ENCODE measurements at regions not wholly inside any gene's neighbourhood (a gene's known extent, or its start where the extent isn't known, plus 50 kb on each side); places are given as distances from the start of the nearest gene placed in this dataset.

DNA sequence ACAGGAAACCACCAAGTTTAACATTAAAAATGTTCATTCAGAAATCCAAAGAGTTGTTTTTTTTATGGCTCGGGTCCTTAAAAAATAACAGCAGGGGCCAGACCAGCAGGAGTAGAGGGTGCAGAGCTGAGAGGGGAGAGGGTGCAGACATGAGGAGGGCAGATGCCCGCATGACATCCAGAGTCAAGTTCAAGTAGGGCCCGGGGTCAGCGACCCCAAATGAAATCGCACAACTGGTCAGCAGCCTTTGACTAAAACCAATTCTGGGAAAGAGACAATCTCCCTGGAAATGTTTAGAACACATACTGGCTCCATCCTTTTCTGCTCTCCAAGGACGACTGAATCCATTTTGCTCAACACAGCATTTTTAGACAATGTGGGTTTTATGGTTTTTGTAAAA, 297.5 kb downstream of the FGFR2 start:
- no peak for DNase-seq (ENCODE audit: low read depth)

DNA sequence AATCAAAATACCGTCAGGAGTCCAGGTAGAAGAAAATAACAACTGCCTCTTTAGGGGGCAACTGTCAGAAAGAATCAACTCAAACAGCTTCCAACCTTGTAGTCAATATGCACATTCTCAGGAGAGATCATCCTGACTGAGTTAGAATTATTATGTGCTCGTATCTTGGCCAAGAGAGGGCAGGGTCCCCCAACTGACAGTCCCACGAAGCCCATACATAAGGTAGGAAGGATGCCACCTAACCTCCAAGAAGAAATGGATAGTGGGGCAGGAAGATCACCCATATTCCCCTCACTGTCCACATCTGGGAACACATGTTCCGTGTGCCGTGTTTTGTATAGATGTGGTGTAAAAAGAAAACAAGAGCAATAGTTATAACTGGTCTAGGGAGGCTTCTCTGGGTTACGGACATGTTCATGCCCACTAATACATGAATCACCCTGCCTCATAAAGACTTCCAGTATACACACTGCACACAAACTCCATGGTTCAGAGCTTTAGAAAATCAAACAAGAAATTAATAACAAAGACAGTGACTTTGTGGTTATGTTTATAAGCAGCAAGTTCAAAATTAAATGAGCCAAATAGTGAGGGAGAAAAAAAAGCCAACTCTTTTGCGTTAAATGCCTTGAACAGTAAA, 295.6 kb downstream of the FGFR2 start:
- DNase-seq (ENCODE audit: low read depth), result no peak

- no peak for DNase-seq (ENCODE audit: low read depth)
Observed at GRCh38 chr10:121303287-121303890, 294.9 kb downstream of the FGFR2 start.

DNA sequence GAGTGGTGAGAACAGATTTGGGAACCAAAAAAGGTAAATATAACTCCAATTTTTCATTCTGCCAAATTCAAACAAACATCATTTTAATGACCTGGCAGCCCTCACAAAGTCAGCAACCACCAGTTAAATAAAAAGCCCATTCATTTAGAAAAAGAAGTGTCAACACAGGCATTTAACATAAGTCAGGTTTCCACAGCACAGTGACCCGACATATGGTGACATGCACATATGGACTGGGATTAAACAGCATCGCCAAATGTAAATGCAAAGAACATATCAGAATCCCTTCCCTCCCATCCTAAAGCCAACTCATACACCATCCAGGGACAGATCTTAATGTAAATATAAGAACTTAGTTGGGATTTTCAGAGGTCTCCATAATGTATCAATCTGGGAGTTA, 293.2 kb downstream of the FGFR2 start:
- DNase-seq (ENCODE audit: low read depth), result no peak

- no peak for DNase-seq (ENCODE audit: low read depth)
Observed at GRCh38 chr10:121306159-121306673, 292.0 kb downstream of the FGFR2 start.

- DNase-seq (ENCODE audit: low read depth), result no peak
Observed at GRCh38 chr10:121307411-121307980, 290.7 kb downstream of the FGFR2 start.

GRCh38 chr10:121308020-121308419, 290.2 kb downstream of the FGFR2 start:
- DNase-seq (ENCODE audit: low read depth), result no peak

DNA sequence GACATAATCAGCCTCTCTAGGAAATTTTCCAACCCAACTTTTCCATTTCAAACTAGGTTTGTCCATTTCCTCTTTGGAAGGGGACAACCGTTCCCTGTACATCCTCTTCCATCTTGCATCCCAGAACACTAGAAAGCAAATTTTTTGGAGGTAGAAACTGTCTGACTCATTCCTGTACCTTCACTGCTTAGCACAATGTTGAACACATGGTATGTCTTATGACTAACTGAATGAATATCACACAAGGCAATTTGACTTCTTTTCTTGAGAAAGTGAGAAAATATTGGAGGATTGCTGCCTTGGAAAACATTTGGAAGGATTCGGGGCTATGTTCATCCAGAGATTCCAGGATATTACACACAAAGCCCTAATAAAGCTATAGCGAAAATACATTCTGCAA, 289.1 kb downstream of the FGFR2 start:
- no peak for DNase-seq (ENCODE audit: low read depth)

GRCh38 chr10:121310151-121310711, 288.0 kb downstream of the FGFR2 start:
- DNase-seq (ENCODE audit: low read depth), result no peak

DNA sequence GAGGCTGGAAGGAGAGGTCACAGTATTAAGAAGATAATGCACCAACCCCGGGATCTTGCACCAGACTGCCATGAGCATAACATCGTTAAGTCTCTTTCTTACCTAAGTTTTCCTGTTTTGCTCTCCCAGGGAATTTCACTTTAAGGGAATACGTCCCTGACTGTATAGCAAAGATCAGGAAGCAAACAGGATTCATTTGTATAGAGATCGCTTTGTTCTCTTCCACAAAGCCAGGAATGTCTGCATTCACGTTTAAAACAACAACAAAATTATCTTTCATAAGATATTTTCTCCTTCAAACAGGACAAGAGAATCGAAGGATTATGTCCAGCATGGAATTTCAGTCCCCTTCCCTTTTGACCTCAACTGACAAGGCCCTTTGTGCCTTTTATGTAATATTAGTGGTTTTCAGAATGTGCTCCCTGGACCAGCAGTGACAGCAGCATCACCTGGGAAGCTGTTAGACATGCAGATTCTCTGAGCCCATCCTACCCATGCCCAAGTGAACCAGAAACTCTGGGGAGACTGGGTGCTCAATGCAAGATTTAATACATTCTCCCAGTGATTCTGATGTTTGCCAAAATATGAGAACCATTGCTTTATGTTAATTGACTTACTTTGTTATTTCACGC, 286.3 kb downstream of the FGFR2 start:
- no peak for DNase-seq (ENCODE audit: low read depth)

DNA sequence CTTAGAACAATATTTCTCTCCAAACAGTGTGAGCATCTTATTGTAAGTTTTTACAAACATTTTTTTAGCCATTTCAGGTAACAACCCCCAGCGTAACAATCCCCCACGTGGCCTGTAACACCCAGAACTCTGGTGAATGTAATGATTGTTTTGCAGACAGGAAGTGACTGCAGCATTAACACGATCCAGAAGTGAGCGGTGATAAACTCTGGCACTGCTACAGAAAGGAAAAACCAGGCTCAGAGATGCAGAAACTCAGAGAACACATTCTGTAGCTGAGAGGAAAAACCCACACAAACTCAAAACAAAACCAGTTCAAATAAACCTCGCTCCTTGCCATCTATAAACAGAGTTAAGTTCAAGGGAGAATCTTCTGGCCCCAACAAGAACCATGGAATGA, 285.7 kb downstream of the FGFR2 start:
- no peak for DNase-seq (ENCODE audit: low read depth)

DNA sequence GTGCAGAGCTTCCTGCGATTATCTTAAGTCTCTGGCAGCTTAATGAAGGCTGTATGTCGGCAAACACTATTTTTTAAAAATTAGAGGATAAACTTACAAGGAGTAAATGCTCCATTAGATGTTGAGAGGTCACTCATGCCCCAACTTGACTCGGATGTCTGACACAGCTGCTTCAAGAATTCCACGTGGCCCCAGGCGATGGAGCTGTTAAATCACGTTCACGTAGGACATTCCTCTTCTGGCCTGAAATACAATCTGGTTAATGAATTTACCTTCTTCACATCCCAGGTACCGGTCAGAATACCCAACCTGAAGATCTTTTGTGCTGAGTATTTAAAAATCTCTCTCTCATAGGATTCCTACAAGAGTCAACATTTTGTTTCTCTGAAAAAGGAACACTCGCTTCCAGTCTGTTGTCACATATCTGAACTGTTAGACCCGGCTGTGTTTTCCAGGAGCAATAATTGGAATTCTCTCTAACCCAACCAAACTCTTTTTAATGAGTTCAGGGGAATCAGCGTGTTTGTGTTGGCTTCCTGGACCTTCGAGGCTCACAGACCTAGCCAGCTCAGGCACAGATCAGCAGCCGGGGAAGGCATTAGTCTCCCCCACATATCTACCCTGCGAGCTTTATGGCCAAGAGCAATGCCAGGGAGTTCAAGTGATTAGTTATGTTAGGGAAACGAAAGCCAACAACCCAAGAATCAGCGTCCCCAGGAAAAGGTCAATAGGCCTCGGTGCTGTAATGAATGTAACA, 284.9 kb downstream of the FGFR2 start:
- no peak for DNase-seq (ENCODE audit: low read depth)

DNA sequence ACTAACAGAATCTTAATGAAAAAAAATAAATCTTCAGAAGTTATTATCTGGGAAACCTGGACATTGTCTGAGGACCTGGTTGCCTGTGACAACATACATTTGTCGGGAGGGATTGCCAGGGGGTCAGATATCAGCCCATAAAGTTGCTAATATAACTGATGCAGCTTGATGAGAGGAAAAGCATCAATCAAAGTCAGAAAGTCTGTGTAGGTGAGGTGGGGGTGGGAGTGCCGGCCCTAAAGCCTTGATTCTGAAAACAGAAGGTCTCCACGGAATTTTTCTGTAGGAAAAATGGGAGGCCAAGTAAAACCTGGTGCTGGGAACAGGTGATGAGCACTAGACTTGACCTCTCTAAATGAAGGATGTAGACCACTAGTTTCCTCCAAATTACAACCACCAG, 281.8 kb downstream of the FGFR2 start:
- DNase-seq (ENCODE audit: low read depth), result no peak

- no peak for DNase-seq (ENCODE audit: low read depth)
Observed at GRCh38 chr10:121317374-121317773, 280.9 kb downstream of the FGFR2 start.

DNA sequence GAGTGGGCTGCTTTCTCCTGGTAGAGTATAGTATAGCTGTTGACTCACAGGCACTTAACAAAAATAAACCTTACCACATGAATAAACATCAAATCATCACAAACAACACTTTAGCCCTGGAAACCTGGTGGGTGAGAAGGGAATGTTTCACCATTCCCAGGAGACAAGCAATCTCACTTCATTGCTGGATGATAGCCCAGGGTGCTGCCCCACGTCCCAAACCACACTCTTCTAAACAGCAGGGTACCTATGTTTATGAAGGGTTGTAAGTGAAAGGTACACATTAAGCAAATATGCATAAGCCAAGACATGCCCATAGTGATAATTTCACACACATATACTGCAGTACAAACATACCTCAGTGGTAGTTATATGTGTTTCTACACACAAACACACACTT, 276.2 kb downstream of the FGFR2 start:
- no peak for DNase-seq (ENCODE audit: low read depth)

DNA sequence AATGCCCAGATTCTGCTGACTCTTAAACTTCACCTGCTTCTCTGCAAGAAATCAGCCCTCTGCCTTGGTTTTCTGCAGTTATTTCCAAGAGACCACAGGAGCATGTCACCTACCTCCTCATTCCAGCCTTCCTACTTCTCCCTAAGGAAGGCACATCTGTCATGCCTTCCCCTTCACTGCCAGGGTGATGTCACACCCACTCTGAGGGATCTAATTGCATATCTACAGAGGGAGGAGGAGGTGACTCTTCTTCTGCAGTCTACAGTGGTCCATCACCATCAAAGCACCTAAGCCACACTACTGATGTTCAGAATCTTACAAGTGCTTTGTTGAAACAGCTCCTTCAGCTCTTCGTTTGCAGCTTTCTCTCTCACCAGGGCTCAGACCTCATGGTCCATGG, 275.5 kb downstream of the FGFR2 start:
- no peak for DNase-seq (ENCODE audit: low read depth)

- DNase-seq (ENCODE audit: low read depth), result no peak
Observed at GRCh38 chr10:121323443-121323842, 274.8 kb downstream of the FGFR2 start.

DNA sequence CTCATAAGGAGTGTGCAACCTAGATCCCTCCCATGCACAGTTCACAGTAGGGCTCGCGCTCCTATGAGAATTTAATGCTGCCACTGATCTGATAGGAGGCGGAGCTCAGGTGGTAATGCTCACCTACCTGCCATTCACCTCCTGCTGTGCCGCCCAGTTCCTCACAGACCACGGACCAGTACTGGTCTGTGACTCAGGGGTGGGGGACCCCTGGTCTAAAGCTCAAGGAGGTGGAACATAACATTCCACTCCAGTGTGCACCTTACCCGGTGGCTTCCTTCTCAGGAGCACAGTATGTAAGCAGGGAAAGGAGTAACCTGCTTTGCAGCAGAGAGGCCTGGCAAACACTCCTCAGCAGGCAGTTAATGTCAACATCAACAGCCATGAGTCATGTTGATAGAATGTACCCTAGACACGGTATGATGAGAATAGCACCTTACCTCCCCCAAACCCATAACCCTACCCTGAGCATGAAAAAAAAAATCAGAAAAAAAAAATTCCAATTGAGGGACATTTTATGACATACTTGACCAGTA, 273.5 kb downstream of the FGFR2 start:
- no peak for DNase-seq (ENCODE audit: low read depth)

DNA sequence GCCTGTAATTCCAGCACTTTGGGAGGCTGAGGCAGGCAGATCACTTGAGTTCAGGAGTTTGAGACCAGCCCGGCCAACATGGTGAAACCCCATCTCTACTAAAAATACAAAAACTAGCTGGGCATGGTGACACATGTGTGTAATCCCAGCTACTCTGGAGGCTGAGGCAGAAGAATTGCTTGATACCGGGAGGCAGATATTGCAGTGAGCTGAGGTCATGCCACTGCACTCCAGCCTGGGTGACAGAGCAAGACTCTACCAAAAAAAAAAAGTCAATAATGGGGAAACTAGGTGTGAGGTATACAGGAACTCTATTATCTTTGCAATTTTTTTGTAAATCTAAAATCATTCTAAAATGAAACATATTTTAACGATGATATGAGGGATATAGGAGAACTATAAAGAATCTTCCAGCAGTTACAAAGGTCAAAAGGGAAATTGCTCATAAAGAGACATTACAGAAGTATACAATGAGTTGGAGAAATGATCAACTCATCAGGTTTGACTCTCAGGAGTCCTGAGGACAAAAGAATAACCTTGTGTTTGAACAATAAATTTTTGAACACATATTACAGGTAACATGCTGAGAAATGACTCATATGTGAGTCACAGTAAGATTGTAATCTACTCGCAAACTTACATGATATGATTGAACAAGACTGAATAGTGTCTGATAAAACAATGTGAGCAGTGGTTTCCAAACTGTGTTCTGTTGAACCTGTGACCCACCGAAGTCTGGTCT, 272.6 kb downstream of the FGFR2 start:
- DNase-seq (ENCODE audit: low read depth), result no peak

DNA sequence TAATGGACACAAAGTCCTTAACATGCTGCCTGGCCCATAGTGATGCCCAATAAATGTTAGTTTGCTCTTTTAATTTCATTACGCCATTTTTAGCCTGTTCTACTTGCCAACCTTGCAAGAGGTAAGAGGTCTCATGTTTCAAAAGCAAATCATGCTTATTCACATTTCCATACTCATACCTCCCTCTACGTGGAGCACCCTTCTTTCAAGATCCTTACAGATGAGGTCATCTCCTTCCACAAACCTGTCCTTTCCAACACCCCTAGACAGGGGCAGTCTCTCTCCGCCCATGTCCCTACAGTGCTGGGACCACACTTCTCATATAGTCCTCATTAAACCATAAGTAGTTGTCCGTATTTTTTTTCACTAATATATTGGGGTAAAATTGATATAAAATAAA, 271.3 kb downstream of the FGFR2 start:
- DNase-seq (ENCODE audit: low read depth), result no peak

GRCh38 chr10:121327727-121328126, 270.5 kb downstream of the FGFR2 start:
- no peak for DNase-seq (ENCODE audit: low read depth)

Measured in non-pigmented ciliary epithelial cell (primary cell).